NCI-H524 treated with DMSO at 0.1 percent for 48 hours (cell line): ENCODE measurements at regions not wholly inside any gene's neighbourhood (a gene's known extent, or its start where the extent isn't known, plus 50 kb on each side); places are given as distances from the start of the nearest gene placed in this dataset.
"Not testable (repeated sequence)": the region's sequence is repeated elsewhere in the genome, so short reads cannot be mapped to it uniquely, and the experiment has no call there.

Source experiments
- DNase-seq: peaks from one replicate; lab custom pipeline; 2025; lab: John Stamatoyannopoulos, UW

DNA sequence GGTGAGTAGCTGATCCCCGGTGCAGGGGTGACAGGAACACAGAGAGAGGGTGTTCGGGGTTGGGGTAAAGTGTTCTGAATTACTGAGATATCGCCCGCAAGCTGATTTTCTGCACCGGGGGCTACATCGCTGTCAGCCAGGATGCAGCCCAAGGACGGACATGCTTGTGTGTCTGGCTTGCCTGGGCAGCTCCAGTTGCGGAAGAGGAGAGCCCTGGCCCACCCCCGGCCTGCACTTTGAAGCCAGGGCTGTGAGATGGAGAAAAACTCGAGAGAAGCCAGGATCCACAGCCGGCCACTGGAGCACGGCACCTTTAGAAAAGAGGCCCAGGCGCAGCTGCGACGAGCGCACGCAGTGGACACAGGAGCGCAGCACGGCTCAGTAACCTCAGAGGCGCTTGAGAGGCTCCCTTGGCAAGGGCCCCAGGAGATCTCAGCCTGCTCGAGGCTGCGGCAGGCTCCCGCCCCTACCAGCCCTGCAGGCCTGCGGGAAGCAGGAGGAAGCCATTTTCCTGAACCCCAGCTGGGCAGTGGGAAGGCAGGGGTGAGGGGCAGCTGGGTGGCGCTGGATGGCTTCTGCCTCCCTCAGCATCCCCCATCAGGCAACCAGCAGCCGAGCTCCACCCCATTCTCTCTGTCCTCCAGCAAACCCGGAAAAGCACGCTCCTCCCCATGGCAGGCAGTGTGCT lies 59.2 kb downstream of the C9orf50 start:
- no peak for DNase-seq

DNA sequence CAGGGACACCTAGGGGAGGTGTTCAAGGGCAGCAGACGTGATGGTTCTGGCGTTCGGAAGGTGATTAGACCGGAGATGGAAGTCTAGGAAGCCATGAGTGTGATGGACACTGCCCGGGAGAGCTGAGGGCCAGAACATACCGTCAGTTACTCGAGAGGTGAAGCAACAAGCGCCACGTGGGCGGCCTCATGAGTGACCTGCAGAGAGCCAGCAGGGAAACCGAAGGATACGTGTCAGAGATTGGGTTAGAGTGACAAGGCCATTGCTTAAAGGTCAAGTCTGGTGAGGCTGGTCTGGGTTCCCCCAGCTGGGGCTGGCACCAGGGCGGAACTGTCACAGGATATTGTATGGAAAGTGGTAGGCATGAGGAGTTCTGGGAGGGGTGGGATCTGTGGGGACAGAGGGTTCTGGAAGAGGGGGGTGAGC lies 60.0 kb downstream of the C9orf50 start:
- DNase-seq = no peak

DNA sequence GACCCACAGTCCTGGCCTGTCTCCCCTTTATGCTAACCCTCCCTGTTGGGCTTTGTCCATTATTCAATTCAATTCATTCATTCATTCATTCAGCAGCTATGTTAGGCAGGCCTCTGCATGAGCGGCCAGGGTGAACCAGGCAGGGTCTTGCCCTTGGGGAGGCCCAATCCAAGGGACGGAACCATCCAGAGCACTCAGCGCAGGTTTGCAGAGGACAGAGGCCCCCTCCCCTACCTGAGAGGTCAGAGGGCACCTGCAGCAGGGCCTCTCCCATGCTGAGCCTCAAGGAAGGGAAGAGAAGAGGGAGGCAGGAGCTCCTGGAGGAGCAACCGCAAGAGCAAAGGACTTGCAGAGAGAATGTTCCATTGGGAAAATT lies 61.4 kb downstream of the C9orf50 start:
- DNase-seq = no peak

DNA sequence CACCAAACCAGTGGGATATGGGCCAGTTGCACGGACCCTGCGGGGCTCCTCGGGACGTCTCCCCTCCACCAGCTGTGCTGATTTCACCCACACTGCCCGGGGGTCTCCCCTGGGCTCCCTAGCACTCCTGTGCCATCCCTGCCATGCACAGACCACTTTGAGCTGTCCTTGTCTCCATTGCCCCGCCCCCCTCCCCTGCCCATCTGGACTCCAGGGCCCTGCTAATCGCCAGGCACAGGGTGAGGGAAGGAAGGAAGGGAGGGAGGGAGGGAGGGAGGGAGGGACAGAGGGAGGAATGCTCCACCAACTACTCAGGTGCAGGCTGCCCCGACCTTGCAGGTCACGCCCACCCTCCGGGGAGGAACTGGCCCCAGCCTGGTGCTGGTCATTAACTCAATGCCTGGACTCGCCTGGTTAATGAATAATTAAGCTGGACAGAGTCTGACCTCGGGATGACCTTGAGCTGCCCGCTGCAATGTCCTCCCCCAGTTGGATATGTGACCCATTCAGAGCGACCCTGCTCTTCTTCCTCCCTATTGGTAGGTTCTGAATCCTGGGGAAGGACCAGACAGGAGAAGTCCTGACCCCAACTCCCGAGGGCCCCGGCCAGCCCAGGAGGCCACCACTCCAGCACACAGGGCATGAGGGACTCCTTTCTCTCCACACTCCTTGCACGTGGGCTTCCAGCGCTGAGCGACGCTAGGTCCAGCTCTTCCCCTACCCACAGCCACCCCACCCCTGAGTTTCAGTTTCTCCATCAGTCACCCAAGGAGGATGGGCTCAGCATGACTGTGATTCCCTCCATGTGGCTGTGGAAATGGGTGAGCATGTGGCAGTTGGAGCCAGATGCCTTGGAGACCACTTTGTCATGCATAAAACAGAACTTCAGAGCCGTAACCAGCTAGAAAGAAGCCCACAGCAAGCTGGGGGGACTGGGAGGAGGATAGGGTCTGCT lies 62.1 kb downstream of the C9orf50 start:
- DNase-seq = peak; percentile 9

DNA sequence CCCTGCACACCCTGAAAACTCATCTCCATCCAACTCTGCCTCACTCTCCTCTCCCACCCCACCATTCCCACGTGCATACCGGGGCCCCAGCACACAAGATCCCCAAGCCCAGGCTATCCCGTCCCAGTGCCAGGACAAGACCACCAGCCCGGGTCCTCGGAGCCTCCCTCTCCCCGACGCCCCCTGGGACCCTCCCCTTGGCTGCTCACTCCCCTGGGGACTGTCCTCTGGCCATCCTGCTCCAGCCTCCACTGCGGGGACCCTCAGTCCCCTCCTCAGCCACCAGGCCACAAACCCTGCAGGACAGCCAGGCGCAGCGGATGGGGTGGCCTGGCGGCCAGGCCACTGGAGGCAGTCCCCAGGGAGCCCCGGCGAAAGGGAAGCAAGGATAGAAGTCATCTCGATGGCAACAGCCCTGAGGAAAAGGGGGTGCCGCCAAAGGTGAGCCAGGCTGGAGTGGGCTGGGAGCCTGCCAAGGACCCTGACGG lies 62.8 kb downstream of the C9orf50 start:
- DNase-seq = no peak

DNA sequence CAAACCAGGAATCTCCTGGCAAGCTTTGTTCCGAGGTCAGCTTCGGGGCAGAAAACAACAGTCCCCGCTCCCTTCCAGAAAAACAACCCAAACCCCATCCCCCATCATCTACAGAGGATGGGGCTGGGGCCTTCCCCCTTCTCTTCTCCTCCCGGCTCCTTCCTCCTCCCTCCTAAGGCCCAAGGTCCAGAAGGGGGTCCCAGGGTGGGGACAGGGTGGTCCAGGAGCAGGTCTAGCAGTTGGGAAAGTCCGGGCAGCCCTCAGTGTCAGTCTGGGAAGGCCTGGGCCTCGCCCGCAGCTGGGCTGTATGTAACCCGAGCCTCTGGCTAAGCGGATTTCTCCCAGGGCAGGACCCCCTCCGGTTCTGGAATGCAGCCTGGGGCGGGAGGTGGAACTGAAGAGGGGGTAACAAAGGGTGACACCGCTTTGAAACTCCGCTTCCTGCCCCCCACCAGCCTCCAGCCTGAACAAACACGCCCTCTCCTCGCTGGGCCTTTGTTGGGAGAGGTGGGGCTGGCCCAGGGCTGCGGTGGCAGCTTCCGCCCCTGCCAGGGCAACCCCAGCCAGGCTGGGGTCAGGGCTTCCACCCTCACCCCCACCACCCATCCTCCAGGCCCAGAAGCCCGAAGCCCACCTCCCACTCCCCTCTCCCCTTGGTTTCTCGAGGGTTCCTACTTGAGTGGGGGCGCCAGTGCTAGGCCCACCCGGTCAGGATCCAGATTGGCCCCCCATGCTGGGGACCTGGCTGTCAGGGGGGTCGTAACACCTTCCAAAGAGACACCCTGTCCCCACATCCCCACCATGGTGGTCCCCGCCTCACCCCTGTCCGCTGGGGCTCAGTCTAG lies 63.5 kb downstream of the C9orf50 start:
- peak; percentile 43 for DNase-seq

DNA sequence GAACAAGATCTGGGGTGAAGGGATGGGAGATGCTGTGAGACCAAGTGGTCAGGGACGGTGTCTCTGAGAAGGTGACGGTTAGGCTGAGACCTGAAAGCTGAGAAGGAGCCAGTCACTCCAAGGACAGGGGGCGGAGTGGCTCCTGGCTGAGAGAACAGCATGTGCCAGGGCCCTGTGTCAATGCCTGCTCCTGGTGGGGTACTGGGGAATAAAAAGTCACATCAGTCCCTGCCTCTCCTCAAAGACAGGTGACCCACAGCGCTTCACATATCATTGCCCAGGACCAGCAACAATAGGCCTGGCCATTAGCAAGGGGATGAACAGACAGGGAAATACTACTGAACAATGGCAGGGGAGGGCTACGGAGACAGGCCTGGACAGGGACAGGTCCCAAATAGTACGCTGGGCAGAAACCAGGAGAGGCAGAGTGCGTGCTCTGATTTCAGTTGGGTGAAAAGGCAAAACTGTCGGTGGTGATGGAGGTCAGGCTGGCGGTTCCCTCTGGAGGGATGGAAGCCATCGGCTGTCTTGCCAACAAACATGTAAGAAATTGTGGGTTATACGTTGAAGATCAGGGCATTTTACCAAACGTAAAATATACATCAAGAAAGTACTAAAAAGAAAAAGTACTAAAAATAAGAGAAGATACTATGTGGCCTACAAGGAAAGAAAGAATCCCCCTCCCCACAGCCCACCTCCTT lies 64.3 kb downstream of the C9orf50 start:
- no peak for DNase-seq

DNA sequence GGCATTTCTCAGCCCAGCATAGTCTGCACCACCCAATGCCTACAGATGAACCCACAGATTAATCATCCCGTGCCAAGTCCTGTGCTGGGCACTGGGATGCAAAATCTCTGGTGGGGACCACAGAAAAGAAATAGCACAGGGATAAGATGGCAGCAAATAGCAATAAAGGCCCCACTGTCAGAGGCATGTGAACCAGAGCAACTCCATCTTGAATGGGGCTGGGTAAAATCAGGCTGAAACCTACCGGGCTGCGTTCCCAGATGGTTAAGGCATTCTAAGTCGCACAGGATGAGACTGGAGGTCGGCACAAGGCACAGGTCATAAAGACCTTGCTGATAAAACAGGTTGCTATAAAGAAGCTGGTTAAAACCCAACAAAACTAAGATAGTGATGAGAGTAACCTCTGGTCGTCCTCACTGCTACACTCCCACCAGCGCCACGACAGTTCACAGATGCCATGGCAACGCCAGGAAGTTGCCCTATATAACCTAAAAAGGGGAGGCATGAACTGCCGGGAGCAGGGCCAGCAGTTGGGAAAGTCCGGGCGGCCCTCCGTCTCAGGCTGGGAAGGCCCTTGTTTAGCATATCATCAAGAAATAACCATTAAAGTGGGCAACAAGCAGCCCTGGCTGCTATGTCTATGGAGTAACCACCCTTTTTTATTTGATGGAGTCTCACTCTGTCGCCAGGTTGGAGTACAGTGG lies 65.2 kb downstream of the C9orf50 start:
- no peak for DNase-seq

DNA sequence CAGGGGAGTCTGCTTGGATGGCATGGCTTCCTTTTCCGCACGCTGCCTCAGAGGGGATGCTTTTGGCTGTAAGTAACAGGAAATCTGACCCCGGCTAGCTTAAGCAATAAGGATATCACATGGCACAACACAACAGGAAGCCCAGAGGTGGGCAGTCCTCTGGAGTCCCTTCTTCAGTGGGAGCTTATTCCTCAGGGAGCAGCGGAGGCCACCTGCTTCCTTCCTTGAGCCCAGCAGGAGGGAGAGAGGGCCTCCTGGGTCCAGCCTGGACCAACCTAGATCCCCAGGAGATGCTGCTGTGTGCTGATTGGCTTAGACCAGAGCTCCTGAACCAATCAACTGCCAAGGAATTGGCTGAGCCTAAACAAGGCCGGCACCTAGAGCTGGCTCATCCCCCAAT lies 66.3 kb downstream of the C9orf50 start:
- DNase-seq = peak; percentile 90

DNA sequence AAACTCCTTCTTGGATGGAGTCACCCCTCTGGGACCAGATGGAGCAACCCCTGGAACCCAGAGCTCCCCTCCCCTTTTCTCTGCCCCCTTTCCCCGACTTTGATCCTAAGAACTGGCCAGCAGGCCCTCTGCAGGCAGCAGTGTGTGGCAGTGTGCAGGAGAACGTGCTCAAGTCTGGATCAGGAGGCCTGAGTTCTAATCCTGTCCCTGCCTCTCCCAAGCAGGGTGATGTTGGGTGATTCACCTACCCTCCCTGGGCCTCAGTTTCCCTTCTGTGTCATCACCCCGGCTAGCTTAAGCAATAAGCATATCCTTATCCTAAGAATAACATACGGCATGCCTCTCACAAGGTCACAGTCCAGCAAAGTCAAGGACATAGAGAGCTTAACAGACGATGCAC lies 67.6 kb downstream of the C9orf50 start:
- no peak for DNase-seq

DNA sequence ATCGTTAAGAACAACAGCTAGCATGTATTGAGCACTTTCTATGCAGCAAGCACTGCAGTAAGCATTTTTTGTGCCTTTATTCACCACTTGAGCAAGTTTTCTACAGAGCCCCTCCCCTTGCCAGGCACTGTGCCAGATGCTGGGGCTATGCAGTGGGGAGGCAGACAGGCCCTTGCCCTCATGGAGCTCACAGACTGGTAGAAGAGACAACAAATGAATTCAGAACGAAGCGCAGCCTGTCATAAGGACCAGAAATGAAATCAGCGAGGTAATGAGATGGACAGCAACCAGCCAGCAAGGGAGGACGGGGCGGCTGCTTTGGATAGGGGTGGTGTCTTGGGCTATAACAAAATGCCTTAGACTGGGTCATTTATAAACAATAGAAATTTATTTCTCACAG lies 68.8 kb downstream of the C9orf50 start:
- no peak for DNase-seq

DNA sequence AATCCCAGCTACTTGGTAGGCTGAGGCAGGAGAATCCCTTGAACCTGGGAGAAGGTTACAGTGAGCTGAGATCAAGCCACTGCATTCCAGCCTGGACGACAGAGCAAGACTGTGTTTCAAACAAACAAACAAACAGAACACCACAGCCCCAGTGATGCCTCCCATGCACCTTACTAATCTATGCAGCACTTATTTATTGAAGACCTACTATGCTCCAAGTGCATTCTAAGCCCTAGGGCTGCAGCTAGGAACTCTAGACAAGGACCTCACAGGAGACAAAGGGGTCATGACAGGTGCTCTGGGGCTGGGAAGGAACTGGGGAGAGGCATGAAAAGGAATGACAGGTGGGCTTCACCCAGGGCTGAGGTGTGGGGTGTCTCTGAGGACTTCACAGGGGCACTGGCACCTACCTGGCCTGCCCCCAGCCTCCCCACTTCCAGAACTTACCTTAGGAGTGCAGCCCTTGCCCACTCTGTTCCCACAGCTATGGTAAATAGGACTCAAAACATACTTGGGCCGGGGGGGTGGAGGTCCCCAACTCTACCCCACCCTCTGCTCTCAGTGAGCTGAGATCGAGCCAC lies 69.4 kb downstream of the C9orf50 start:
- DNase-seq = no peak

DNA sequence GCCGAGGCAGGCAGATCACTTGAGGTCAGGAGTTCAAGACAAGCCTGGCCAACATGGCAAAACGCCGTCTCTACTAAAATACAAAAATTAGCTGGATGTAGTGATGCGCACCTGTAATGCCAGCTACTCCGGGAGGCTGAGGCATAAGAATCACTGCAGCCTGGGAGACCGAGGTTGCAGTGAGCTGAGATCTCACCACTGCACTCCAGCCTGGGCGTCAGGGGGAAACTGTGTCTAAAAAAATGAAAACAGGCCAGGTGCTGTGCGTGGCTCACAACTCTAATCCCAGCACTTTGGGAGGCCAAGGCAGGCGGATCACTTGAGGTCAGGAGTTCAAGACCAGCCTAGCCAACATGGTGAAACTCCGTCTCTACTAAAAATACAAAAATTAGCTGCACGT lies 69.9 kb downstream of the C9orf50 start:
- not testable (repeated sequence) for DNase-seq

DNA sequence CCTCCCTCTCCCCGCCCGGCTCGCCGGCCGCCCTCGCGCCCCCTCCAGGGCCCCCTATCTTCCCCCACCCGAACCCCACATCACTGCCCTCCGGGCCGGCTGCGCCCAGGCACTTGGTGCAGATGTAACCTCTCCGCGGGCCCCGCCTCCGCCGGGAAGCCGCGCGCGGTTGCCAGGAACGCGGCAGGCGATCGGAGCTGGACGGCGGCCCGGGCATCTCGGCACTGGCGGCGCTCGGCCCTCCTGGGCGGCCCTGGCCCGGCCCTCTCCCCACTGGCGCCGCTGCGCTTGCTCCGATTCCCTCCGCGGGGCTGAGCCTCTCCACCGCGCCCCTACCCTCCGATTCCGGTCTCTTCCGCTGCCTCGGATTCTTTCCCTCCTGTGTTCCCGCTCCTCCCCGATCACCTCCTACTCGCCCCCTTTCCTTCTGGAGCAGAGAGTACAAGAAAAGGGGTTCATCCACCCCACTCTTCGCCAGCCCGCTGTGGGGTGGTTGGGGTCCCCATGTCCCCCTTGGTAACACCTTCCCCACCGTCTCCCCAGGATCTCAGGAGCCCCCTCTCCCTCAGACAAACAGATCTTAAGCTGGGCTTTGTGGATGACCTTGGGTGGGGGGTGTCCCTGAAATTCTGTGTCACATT lies 70.6 kb downstream of the C9orf50 start:
- no peak for DNase-seq

DNA sequence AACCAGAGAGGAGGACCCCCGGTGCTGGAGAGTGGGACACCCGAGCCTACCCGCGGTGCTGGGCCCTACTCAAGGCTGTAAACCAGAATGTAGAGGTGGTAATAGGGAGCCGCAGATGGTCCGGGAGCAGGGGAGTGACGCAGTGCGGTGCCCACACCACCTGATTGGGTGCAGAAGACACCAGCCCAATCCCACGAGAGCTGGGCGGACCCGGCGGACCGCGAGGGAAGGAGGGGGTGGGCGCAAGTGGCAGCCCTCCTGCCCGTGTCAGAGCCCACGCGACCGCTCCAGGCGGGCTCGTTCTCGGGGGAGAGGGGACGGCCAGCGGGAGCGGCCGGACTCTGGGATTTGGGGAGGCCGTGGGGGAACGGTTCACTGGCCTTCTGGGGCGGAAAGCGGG lies 71.2 kb downstream of the C9orf50 start:
- DNase-seq = no peak

DNA sequence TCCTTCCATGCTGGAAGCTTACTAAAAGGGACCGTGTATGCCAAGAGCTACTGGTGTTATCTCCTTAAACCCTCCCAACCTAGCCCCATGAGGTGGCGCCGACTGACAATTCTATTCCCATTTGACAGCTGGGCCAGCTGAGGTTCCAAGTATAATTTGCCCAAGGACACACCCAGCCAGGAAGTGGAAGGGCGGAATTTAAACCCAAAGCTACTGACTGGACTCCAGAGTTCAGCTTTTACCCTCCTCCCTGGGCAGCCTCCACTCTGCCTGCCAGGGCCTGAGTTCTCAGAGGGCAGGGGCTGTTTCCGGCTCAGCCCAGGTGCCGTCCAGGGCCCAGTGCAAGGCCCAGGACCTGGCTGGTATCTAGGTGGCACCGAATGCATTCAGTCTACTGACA lies 71.8 kb downstream of the C9orf50 start:
- DNase-seq = no peak

DNA sequence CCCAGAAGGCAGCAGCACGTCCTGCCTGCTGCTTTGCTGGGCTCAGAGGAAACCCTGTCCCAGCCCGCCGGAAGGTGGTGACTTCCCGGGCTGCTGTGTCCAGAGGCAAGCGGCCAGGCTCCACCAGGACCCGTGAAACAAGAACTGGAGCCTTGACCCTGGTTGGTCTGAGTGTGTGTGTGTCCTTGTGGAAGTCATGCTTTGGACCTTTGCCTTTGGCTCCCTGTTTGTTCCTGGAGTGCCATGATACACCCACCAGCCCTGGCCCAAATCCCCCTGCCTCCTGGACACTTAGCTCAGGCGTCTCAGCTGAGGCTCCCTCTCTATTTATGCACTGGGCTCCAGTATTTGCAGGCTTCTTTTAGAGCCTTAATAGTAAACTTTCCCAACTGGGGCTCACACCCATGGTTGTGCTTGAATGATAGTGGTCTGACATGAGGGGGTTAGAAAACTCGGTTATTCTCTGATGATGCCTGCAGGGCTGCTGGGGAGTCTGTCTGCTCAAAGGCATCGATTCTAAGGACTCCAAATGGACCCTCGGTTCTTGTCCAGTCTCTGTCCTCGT lies 72.2 kb downstream of the C9orf50 start:
- DNase-seq = no peak

DNA sequence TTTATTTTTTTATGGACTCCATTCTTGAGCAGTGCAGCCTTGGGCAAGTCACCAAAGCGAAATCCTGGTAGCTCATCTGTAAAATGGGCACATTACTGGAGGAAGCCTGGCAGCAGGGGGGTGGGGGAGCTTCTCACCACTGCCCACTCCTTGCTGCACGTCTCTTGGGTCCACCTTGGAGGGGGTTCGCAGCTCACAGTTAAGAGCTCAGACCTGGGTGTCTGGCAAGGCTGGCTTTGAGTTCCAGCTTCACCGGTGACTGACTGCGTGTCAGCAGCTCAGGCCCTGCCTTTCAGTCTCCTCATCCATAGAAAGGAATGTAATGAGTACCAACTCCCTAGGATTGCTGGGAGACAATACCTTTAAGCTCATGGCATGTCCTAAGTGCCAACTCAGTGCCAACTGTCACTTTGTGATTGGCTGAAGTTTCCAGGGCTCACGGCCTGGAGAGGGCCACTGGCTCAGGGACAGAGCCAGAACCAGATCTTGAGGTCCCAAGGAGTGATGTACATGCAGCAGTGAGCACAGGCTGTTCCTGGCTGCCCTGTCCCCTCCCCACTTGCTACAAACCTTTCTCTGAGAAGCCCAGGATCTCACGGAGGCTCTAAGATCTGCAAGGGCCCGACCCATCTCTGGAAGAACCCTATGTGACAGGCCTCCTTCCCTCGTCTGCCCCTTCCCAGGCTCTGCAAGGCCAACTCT lies 72.9 kb downstream of the C9orf50 start:
- DNase-seq = no peak

DNA sequence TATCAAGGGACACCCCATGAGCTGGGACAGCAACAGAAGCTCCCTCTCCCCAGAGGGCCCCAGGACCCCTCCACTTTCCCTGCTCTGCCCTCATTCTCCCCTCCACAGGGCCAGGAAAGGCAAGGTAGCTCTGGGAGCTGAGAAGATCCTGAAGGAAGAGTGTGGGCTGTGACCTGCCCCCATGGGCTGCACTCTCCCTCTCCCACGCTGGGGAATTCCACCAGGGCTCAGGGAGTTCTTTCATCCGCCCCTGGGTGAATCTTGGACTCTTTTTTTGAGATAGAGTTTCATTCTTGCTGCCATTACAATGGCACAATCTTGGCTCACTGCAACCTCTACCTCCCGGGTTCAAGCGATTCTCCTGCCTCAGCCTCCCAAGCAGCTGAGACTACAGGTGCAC lies 73.8 kb downstream of the C9orf50 start:
- no peak for DNase-seq
